HFFc6 (cell line): ENCODE measurements at regions not wholly inside any gene's neighbourhood (a gene's known extent, or its start where the extent isn't known, plus 50 kb on each side); places are given as distances from the start of the nearest gene placed in this dataset.
A peak's percentile ranks its signal among the peaks of the same experiment; 100 is the strongest.
"Not testable (repeated sequence)": the region's sequence is repeated elsewhere in the genome, so short reads cannot be mapped to it uniquely, and the experiment has no call there.

Experiments used
- DNase-seq: peaks from one replicate; pipeline ENCODE4 v3.0.0-alpha.2; 2018
- H3K27ac Mint-ChIP-seq: 2 replicates; pipeline ENCODE4 v1.8.0; 2020; ENCODE audit warnings: mild to moderate bottlenecking, mixed read lengths
- H3K27me3 Mint-ChIP-seq: 2 replicates; pipeline ENCODE4 v1.8.0; 2021; ENCODE audit warnings: mild to moderate bottlenecking, moderate library complexity, mixed read lengths; ENCODE audit not compliant: insufficient read depth
- H3K36me3 Mint-ChIP-seq: 2 replicates; pipeline ENCODE4 v1.8.0; 2021; ENCODE audit warnings: low read depth, mixed read lengths
- H3K4me1 Mint-ChIP-seq: 2 replicates; pipeline ENCODE4 v1.8.0; 2020; ENCODE audit warnings: low read depth, mixed read lengths
- H3K4me3 Mint-ChIP-seq: 2 replicates; pipeline ENCODE4 v1.8.0; 2020; ENCODE audit warnings: mild to moderate bottlenecking, moderate library complexity, mixed read lengths
- H3K9me3 Mint-ChIP-seq: 2 replicates; pipeline ENCODE4 v1.8.0; 2020; ENCODE audit warnings: mild to moderate bottlenecking, mixed read lengths
- TF ChIP-seq, protein P1 (sequence below): fragments of 200-600 bp; sonication (generic); IDR thresholded peaks from 2 replicates; pipeline ENCODE4 v1.5.0; 2021; ENCODE audit warnings: antibody characterized with exemption, mild to moderate bottlenecking

DNA sequence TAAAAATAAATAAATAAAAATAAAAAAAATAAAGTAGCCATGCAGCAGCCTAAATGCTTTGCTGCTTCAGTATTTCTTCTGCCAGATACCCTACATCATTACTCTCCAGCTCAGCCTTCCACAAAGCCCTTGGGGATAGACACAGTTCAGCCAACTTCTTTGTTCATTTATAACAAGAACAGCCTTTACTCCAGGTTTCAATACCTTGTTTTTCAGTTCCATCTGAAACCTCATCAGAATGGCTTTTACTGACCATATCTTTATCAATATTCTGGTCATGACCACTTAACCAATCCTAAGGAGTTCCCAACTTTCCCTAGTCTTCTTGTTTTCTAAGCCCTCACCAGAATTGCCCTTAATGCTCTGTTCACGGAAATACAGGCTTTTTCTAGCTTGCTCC is 128.3 kb upstream of the MED14 start:
- TF ChIP-seq, protein P1, sequence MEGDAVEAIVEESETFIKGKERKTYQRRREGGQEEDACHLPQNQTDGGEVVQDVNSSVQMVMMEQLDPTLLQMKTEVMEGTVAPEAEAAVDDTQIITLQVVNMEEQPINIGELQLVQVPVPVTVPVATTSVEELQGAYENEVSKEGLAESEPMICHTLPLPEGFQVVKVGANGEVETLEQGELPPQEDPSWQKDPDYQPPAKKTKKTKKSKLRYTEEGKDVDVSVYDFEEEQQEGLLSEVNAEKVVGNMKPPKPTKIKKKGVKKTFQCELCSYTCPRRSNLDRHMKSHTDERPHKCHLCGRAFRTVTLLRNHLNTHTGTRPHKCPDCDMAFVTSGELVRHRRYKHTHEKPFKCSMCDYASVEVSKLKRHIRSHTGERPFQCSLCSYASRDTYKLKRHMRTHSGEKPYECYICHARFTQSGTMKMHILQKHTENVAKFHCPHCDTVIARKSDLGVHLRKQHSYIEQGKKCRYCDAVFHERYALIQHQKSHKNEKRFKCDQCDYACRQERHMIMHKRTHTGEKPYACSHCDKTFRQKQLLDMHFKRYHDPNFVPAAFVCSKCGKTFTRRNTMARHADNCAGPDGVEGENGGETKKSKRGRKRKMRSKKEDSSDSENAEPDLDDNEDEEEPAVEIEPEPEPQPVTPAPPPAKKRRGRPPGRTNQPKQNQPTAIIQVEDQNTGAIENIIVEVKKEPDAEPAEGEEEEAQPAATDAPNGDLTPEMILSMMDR, result no peak
- DNase-seq, result no peak
- H3K36me3 Mint-ChIP-seq, result no peaks in the 10 kb centered on the region
- H3K4me3 Mint-ChIP-seq, result no peak overlapping the region
- H3K9me3 Mint-ChIP-seq, result no peaks in the 10 kb centered on the region
- H3K4me1 Mint-ChIP-seq, result peaks cover 36% of the 10 kb centered on the region
- H3K27ac Mint-ChIP-seq, result no peak overlapping the region
- no peaks in the 10 kb centered on the region; the same call in 1 of the 2 replicates for H3K27me3 Mint-ChIP-seq

DNA sequence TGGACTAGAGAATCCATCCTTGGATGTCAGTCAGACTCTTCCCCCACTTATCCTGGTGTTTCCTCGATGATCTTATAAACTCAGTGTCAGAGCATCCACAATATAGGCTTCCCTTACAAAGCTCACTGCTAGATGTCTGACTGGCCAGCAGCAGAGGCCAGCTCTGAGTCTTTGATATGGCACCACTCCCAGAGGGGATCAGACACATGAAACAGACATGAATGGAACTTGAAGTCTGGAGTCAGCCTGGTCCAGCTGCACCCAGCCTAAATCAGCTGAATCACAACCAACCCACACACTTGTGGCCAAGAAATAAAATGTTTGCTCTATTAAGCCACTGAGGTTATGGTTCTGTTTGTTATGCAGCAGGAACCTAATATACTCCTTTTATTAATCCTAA is 129.6 kb upstream of the MED14 start:
- Mint-ChIP-seq H3K27ac (no peak overlapping the region), H3K9me3 (no peaks in the 10 kb centered on the region), H3K4me1 (peaks cover 36% of the 10 kb centered on the region), H3K36me3 (no peaks in the 10 kb centered on the region), H3K4me3 (no peak overlapping the region), H3K27me3 (no peaks in the 10 kb centered on the region; the same call in 1 of the 2 replicates)
- DNase-seq, result peak; percentile 75
- TF ChIP-seq, protein P1, result no peak

DNA sequence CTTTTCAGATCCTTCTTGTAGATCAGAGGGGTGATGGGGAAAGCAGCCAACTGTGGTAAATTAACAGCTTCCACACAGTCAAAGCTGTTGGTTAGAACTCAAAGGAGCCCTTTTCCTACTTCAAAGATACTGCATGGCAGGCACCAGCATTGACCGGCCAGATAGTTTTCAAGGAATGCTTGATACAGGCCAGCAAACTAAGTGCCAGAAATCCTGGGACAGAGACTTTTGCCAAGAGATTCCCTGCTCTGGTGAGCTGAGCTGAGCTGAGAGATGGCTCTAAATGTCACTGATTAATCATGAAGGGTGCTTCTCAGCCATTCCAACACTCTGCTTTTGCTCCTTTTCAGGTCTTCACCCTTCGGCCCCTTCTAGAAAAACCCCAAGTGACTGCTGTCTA is 131.6 kb upstream of the MED14 start:
- DNase-seq, result peak; percentile 12
- Mint-ChIP-seq H3K9me3 (no peaks in the 10 kb centered on the region), H3K27ac (peak overlapping the region; percentile 42; the same call in 1 of the 2 replicates)

DNA sequence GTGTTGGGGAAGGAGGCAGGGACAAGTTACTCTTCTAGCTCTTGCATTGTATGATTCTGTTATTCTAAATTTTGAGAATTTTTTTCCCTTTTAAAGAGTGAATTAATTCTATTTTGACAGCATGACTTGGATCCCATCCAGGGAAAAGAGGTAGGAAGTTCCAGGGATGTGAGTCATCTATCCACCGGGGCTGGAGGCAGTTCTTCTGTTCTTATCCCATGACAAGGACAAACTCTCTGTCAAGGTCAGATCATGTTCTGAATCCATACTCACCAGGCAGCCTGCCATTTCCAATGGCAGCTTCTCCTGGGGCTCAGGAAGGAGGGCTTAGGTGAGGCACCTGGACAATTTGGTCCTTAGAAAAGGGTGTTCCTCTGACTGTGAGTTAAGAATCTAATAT is 132.0 kb upstream of the MED14 start:
- H3K36me3 Mint-ChIP-seq, result no peaks in the 10 kb centered on the region
- no peaks in the 10 kb centered on the region for H3K27me3 Mint-ChIP-seq
- no peak overlapping the region for H3K4me3 Mint-ChIP-seq
- no peak for DNase-seq
- H3K27ac Mint-ChIP-seq, result peak overlapping the region; percentile 42; the same call in 1 of the 2 replicates
- TF ChIP-seq, protein P1, result no peak
- H3K9me3 Mint-ChIP-seq, result no peaks in the 10 kb centered on the region
- H3K4me1 Mint-ChIP-seq, result peaks cover 45% of the 10 kb centered on the region

More for the DNA sequence above, 131.6 kb upstream of the MED14 start:
- Mint-ChIP-seq H3K27me3 (no peaks in the 10 kb centered on the region), H3K36me3 (no peaks in the 10 kb centered on the region), H3K4me3 (no peak overlapping the region), H3K4me1 (peaks cover 42% of the 10 kb centered on the region)
- TF ChIP-seq, protein P1, result no peak

DNA sequence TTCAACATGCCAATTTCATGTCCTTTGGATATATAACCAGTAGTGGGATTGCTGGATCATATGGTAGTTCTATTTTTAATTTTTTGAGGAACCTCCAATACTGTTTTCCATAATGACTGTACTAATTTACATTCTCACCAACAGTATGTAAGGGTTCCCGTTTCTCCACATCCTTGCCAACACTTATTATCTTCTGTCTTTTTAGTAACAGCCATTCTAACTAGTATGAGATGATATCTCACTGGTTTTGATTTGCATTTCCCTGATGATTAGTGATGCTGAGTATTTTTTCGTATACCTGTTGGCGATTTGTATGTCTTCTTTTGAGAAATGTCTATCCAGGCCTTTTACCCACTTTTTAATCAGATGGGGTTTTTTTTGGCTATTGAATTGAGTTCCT is 133.5 kb upstream of the MED14 start:
- no peaks in the 10 kb centered on the region for H3K27me3 Mint-ChIP-seq
- TF ChIP-seq, protein P1, result no peak
- no peak for DNase-seq
- no peaks in the 10 kb centered on the region for H3K9me3 Mint-ChIP-seq
- peaks cover 45% of the 10 kb centered on the region for H3K4me1 Mint-ChIP-seq
- H3K4me3 Mint-ChIP-seq, result no peak overlapping the region
- H3K27ac Mint-ChIP-seq, result no peak overlapping the region
- no peaks in the 10 kb centered on the region for H3K36me3 Mint-ChIP-seq

DNA sequence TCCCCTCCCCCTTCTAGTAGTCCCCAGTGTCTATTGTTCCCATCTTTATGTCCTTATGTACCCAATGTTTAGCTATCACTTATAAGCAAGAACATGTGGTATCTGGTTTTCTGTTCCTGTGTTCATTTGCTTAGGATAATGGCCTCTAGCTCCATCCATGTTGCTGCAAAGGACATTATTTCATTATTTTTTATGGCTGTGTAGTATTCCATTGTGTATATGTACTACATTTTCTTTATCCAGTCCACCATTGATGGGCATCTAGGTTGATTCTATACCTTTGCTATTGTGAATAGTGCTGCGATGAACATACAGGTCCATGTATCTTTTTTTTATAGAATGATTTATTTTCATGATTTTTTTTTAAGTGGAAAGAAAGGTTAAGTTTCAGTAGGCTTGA is 135.6 kb upstream of the MED14 start:
- not testable (repeated sequence) for H3K27me3 Mint-ChIP-seq, DNase-seq, H3K27ac Mint-ChIP-seq, H3K9me3 Mint-ChIP-seq, H3K4me3 Mint-ChIP-seq, H3K36me3 Mint-ChIP-seq
- H3K4me1 Mint-ChIP-seq, result peaks cover 27% of the 10 kb centered on the region
